SH-SY5Y (cell line): ENCODE measurements at regions not wholly inside any gene's neighbourhood (a gene's known extent, or its start where the extent isn't known, plus 50 kb on each side); places are given as distances from the start of the nearest gene placed in this dataset.

Source experiments
- GATA2 ChIP-seq: IDR thresholded peaks from 2 replicates; pipeline ENCODE4 v1.6.1; 2011; ENCODE audit warnings: mild to moderate bottlenecking, low read depth, low read length
- GATA3 ChIP-seq: IDR thresholded peaks from 2 replicates; pipeline ENCODE4 v1.6.1; 2011; ENCODE audit warnings: low read depth, mild to moderate bottlenecking, low read length, moderate library complexity

DNA sequence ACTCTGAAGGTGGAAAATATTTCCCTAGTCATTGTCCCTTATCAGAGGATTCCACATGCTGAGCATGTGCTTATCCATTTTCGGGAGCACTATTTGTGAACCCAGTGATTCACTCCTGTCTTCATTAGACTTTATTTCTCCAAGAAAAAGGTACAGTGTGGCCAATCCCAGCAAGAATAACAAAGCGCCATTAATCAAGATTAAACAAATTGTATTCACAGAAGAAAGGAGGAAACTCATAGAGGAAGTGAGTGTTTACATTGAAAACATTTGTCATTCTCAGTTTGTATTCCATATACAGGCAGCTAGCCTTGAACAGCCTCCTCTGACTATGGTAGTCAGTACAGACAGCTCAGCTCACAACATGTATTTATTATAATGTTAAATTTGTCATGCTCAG lies 1669.9 kb upstream of the SPRY2 start:
- TF ChIP-seq GATA2 = no peak
- TF ChIP-seq GATA3 = no peak
